C4-2B (cell line): ENCODE measurements at regions not wholly inside any gene's neighbourhood (a gene's known extent, or its start where the extent isn't known, plus 50 kb on each side); places are given as distances from the start of the nearest gene placed in this dataset.

ENCODE experiments used
- ZFX ChIP-seq: fragments of 450-650 bp; IDR thresholded peaks from 2 replicates; pipeline ENCODE4 v1.6.1; 2017
- TF ChIP-seq, protein P1 (sequence below): fragments of 450-650 bp; conservative IDR thresholded peaks from 2 replicates; pipeline ENCODE4 v1.5.1; 2017; ENCODE audit warnings: mild to moderate bottlenecking

DNA sequence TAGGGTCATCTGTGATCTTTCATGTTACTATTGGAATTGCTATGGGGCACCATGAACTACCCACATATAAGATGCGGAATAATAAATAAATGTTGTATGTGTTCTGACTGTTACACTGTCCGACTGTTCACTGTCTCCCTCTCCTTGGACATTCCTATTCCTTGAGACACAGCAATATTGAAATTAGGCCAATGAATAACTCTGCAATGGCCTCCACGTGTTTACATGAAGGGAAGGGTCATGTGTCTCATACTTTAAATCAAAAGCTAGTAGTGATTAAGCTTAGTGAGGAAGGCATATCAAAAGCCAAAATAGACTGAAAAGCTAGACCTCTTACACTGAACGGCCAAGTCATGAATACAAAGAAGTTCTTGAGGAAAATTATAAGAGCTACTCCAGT, 751.3 kb downstream of the SOCS6 start:
- TF ChIP-seq, protein P1, sequence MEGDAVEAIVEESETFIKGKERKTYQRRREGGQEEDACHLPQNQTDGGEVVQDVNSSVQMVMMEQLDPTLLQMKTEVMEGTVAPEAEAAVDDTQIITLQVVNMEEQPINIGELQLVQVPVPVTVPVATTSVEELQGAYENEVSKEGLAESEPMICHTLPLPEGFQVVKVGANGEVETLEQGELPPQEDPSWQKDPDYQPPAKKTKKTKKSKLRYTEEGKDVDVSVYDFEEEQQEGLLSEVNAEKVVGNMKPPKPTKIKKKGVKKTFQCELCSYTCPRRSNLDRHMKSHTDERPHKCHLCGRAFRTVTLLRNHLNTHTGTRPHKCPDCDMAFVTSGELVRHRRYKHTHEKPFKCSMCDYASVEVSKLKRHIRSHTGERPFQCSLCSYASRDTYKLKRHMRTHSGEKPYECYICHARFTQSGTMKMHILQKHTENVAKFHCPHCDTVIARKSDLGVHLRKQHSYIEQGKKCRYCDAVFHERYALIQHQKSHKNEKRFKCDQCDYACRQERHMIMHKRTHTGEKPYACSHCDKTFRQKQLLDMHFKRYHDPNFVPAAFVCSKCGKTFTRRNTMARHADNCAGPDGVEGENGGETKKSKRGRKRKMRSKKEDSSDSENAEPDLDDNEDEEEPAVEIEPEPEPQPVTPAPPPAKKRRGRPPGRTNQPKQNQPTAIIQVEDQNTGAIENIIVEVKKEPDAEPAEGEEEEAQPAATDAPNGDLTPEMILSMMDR = no peak
- TF ChIP-seq ZFX = no peak
